Ascending aorta (tissue), 2 donors: ENCODE measurements at regions not wholly inside any gene's neighbourhood (a gene's known extent, or its start where the extent isn't known, plus 50 kb on each side); places are given as distances from the start of the nearest gene placed in this dataset.

ENCODE experiments used
- DNase-seq, 2 donors: peaks; one replicate each; pipeline ENCODE4 v3.0.0-alpha.2; 2019; ENCODE audit warnings: low spot score in 2 of 2
- H3K27ac ChIP-seq, 2 donors: fragments of 200-600 bp; sonication (generic); one replicate each; pipeline ENCODE4 v1.5.1; 2016 to 2017; ENCODE audit warnings: mild to moderate bottlenecking in 1 of 2
- H3K27me3 ChIP-seq: fragments of 200-600 bp; sonication (generic); one replicate; pipeline ENCODE4 v1.5.1; 2017
- H3K36me3 ChIP-seq, 2 donors: fragments of 200-600 bp; sonication (generic); one replicate each; pipeline ENCODE4 v1.5.1; 2016
- H3K4me1 ChIP-seq, 2 donors: fragments of 200-600 bp; sonication (generic); one replicate each; pipeline ENCODE4 v1.5.1; 2016 to 2017; ENCODE audit warnings: mild to moderate bottlenecking in 1 of 2
- H3K4me3 ChIP-seq, 2 donors: fragments of 200-600 bp; sonication (generic); one replicate each; pipeline ENCODE4 v1.5.1; 2016 to 2017; ENCODE audit warnings: mild to moderate bottlenecking in 1 of 2
- H3K9me3 ChIP-seq, 2 donors: fragments of 200-600 bp; sonication (generic); one replicate each; pipeline ENCODE4 v1.5.1; 2016
- CTCF ChIP-seq, 3 experiments: fragments of 200-600 bp in 2 of 3; fragments of 450-650 bp in 1 of 3; sonication (generic) in 2 of 3; IDR thresholded peaks; one replicate each; pipeline ENCODE4 v1.5.1; 2016 to 2019; ENCODE audit warnings: antibody characterized with exemption in 3 of 3, mild to moderate bottlenecking in 1 of 3, moderate library complexity in 1 of 3
- intact Hi-C: fragments of 100-400 bp; cut with DNase I; formaldehyde crosslinking; loops from one replicate; pipeline ENCODE4 v1.15.1; 2023

- no peak for DNase-seq
- TF ChIP-seq CTCF (IDR thresholded peaks at IDR 0.05) = no peak
- Histone ChIP-seq H3K36me3 (no peaks in the 10 kb centered on the region), H3K9me3 (no peaks in the 10 kb centered on the region), H3K4me1 (no peaks in the 10 kb centered on the region), H3K27me3 (no peaks in the 10 kb centered on the region), H3K27ac (no peak overlapping the region), H3K4me3 (no peak overlapping the region)
- intact Hi-C loops = no loop called here
These were observed 632.7 kb downstream of the RFPL4B start for GRCh38 chr6:112979830-112980229.

DNA sequence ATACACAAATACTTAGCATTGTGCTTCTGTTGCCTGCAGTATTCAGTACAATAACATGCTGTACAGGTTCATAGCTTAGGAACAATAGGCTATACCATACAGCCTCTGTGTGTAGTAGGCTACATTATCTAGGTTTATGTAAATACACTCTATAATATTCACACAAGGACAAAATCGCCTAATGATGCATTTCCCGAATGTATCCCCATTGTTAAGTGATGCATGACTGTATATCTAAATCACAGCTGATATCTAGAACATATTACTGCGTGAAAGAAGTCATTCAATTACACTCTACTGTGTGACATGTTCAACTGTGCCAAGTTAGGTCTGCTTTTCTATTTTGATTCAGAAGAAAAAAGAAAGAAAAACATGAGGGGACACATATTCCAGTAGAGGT is 633.5 kb downstream of the RFPL4B start:
- DNase-seq = no peak
- Histone ChIP-seq H3K4me3 (no peak overlapping the region), H3K36me3 (no peaks in the 10 kb centered on the region), H3K4me1 (no peaks in the 10 kb centered on the region), H3K27me3 (no peaks in the 10 kb centered on the region), H3K27ac (no peak overlapping the region), H3K9me3 (no peaks in the 10 kb centered on the region)
- TF ChIP-seq CTCF (IDR thresholded peaks at IDR 0.05) = no peak
- intact Hi-C loops = no loop called here

DNA sequence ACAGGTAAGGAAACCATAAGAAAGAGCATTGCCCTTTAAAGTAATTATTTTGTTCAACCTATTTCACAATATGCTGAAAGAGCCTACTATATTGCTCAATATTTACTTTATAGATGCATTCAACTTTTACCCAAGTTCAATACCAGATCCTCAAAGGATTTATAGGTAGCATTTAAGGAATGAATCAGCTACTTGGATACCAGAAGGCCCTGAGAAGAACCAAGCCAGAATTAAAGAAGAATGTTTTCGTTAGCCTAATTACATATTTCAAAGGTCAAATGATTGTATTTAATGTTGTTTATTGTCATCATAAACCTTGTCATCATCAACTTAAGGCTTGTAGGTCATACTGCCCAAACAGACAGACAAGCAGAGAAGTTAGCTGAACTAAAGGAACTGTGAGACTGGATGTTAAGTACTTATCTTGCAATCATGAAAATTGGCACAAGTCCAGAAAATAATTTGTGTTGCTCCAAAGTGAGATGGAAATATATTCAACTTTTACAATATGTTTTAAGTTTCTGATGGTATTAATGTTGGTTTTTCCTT is 636.7 kb downstream of the RFPL4B start:
- no peak overlapping the region for H3K27ac ChIP-seq
- H3K4me3 ChIP-seq = no peak overlapping the region
- no peaks in the 10 kb centered on the region for H3K36me3 ChIP-seq
- DNase-seq = no peak
- TF ChIP-seq CTCF (IDR thresholded peaks at IDR 0.05) = no peak
- no peaks in the 10 kb centered on the region for H3K27me3 ChIP-seq
- intact Hi-C loops = no loop called here
- H3K9me3 ChIP-seq = no peaks in the 10 kb centered on the region
- no peaks in the 10 kb centered on the region for H3K4me1 ChIP-seq

DNA sequence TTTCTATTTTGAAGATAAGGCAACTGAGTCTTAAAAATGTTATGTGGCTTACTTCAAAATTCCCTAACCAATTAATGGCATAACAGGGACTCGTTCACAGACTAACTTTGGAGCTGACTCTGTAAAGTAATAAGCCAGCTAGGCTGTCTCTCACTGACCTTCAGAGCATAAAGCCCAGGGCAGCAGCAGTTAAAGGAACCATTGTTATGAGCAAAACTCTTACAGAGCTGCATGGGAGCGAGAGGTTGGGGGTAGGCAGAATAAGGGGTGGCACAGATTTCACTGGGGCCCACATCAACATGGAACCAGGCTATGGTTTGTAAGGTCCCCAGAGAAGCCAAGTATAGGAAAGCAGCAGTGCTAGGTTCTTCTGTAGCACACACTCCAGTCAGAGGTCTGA is 637.8 kb downstream of the RFPL4B start:
- Histone ChIP-seq H3K27ac (no peak overlapping the region), H3K4me1 (no peaks in the 10 kb centered on the region), H3K9me3 (no peaks in the 10 kb centered on the region), H3K27me3 (no peaks in the 10 kb centered on the region), H3K4me3 (no peak overlapping the region), H3K36me3 (no peaks in the 10 kb centered on the region)
- DNase-seq = no peak
- TF ChIP-seq CTCF (IDR thresholded peaks at IDR 0.05) = no peak
- intact Hi-C loops = no loop called here

- Histone ChIP-seq H3K4me1 (no peaks in the 10 kb centered on the region), H3K27me3 (no peaks in the 10 kb centered on the region), H3K27ac (no peak overlapping the region), H3K36me3 (no peaks in the 10 kb centered on the region), H3K4me3 (no peak overlapping the region), H3K9me3 (no peaks in the 10 kb centered on the region)
- intact Hi-C loops = no loop called here
- DNase-seq = no peak
- no peak for TF ChIP-seq CTCF (IDR thresholded peaks at IDR 0.05)
These were observed 639.2 kb downstream of the RFPL4B start for GRCh38 chr6:112986321-112986720.

DNA sequence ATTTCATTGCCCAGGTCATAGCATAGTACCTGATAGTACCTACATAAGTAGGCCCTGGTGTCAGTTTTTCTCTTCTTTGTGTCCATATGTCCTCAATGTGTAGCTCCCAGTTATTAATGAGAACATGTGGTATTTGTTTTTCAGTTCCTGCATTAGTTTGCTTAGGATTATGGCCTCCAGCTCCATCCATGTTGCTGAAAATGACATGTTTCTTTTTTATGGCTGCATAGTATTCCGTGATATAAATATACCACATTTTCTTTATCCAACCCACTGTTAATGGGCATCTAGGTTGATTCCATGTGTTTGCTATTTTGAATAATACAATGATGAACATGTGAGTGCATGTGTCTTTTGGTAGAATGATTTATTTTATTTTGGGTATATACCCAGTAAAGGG is 641.6 kb downstream of the RFPL4B start:
- Histone ChIP-seq H3K4me3 (no peak overlapping the region), H3K9me3 (no peaks in the 10 kb centered on the region), H3K27me3 (no peaks in the 10 kb centered on the region), H3K36me3 (no peaks in the 10 kb centered on the region), H3K27ac (no peak overlapping the region), H3K4me1 (no peaks in the 10 kb centered on the region)
- DNase-seq = no peak
- intact Hi-C loops = no loop called here
- no peak for TF ChIP-seq CTCF (IDR thresholded peaks at IDR 0.05)
